SK-N-SH (cell line): ENCODE measurements at regions not wholly inside any gene's neighbourhood (a gene's known extent, or its start where the extent isn't known, plus 50 kb on each side); places are given as distances from the start of the nearest gene placed in this dataset.

ENCODE experiments used
- CTCF ChIP-seq: fragments of 200-600 bp; sonication (generic); IDR thresholded peaks from 2 replicates; pipeline ENCODE4 v1.6.1; 2017; ENCODE audit warnings: antibody characterized with exemption, mild to moderate bottlenecking, moderate library complexity
- NRF1 ChIP-seq: IDR thresholded peaks from 2 replicates; pipeline ENCODE4 v1.6.1; 2012; ENCODE audit warnings: low read depth, mild to moderate bottlenecking, low read length
- REST ChIP-seq: IDR thresholded peaks from 2 replicates; pipeline ENCODE4 v1.6.1; 2012; ENCODE audit warnings: mild to moderate bottlenecking, low read depth, low read length, moderate library complexity
- RXRA ChIP-seq: IDR thresholded peaks from 2 replicates; pipeline ENCODE4 v1.4.0; 2012; ENCODE audit warnings: low read depth, mild to moderate bottlenecking, borderline replicate concordance
- YY1 ChIP-seq: IDR thresholded peaks from 2 replicates; pipeline ENCODE4 v1.4.0; 2012; ENCODE audit warnings: low read depth, mild to moderate bottlenecking
- ZBTB33 ChIP-seq: IDR thresholded peaks from 2 replicates; pipeline ENCODE4 v1.4.0; 2012; ENCODE audit warnings: low read depth, borderline replicate concordance

GRCh38 chr20:16166737-16167136, 406.5 kb downstream of the KIF16B start:
- TF ChIP-seq CTCF: no peak
- TF ChIP-seq ZBTB33: no peak
- TF ChIP-seq RXRA: no peak
- TF ChIP-seq NRF1: no peak
- no peak for TF ChIP-seq YY1
- no peak for TF ChIP-seq REST
